ENCODE measurements at regions not wholly inside any gene's neighbourhood (a gene's known extent, or its start where the extent isn't known, plus 50 kb on each side); places are given as distances from the start of the nearest gene placed in this dataset.
"Not testable (repeated sequence)": the region's sequence is repeated elsewhere in the genome, so short reads cannot be mapped to it uniquely, and the experiment has no call there.

- DNase-seq (ENCODE audit: low spot score in 2 of 2), result no peak
- no peak overlapping the region for H3K4me3 ChIP-seq (ENCODE audit: low read depth, poor library complexity, severe bottlenecking)
- intact Hi-C loops (cut with DNase I; ENCODE audit: low total_unique reads), result no loop called here
- WGBS, 2 donors, result 41 to 59% methylated on average over 2 of the region's 2 CpGs
- TF ChIP-seq, protein P1, sequence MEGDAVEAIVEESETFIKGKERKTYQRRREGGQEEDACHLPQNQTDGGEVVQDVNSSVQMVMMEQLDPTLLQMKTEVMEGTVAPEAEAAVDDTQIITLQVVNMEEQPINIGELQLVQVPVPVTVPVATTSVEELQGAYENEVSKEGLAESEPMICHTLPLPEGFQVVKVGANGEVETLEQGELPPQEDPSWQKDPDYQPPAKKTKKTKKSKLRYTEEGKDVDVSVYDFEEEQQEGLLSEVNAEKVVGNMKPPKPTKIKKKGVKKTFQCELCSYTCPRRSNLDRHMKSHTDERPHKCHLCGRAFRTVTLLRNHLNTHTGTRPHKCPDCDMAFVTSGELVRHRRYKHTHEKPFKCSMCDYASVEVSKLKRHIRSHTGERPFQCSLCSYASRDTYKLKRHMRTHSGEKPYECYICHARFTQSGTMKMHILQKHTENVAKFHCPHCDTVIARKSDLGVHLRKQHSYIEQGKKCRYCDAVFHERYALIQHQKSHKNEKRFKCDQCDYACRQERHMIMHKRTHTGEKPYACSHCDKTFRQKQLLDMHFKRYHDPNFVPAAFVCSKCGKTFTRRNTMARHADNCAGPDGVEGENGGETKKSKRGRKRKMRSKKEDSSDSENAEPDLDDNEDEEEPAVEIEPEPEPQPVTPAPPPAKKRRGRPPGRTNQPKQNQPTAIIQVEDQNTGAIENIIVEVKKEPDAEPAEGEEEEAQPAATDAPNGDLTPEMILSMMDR (IDR thresholded peaks at IDR 0.05), result no peak
- no peak for TF ChIP-seq POLR2A (IDR thresholded peaks at IDR 0.05)
These were observed 135.2 kb upstream of the TUSC1 start for GRCh38 chr9:25813478-25813877.

GRCh38 chr9:25808554-25808953, 130.3 kb upstream of the TUSC1 start:
- TF ChIP-seq, protein P1 (IDR thresholded peaks at IDR 0.05), result no peak
- no peak for TF ChIP-seq POLR2A (IDR thresholded peaks at IDR 0.05)
- WGBS, 2 donors, result 76 to 77% methylated on average over 1 of the region's 1 CpG
- intact Hi-C loops (cut with DNase I; ENCODE audit: low total_unique reads), result no loop called here
- H3K4me3 ChIP-seq (ENCODE audit: low read depth, poor library complexity, severe bottlenecking), result no peak overlapping the region
- DNase-seq (ENCODE audit: low spot score in 2 of 2), result no peak

DNA sequence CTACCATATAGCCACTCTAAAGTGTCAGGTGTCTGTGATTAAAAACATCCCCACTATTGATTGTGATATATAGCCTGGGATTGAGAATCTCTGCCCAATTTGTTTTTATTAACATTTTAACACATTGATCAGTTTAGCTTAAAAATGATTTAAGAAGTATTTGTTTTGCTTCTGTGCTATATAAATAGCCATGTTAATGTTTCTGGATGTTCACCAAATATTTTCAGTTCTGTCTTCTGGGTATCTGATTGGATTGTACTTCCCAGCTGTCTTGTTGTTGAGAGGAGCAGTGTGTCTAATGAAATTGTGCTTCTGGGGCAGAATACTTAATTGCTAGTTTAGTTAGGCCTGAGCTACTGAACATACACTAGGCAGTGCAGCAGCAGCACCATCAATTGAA, 126.6 kb upstream of the TUSC1 start:
- DNase-seq (ENCODE audit: low spot score in 2 of 2), result no peak
- H3K4me3 ChIP-seq (ENCODE audit: low read depth, poor library complexity, severe bottlenecking), result no peak overlapping the region
- no peak for TF ChIP-seq POLR2A (IDR thresholded peaks at IDR 0.05)
- TF ChIP-seq, protein P1 (IDR thresholded peaks at IDR 0.05), result no peak
- intact Hi-C loops (cut with DNase I; ENCODE audit: low total_unique reads), result no loop called here

DNA sequence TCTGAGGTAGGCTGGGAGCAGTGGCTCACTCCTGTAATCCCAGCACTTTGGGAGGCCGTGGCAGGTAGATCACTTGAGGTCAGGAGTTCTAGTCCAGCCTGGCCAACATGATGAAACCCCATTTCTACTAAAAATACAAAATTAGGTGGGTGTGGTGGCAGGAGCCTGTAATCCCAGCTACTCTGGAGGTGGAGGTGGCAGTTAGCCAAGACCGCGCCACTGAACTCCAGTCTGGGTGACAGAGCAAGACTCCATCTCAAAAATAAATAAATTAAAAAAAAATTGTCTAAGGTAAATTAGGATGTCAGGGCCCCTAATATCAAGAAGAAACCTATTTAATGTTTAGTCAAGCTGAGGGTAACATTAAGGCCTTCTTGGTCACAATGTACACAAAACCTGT, 123.7 kb upstream of the TUSC1 start:
- 92 to 96% methylated on average over 3 of the region's 3 CpGs for WGBS, 2 donors
- intact Hi-C loops (cut with DNase I; ENCODE audit: low total_unique reads); DNase-seq (ENCODE audit: low spot score in 2 of 2); H3K4me3 ChIP-seq (ENCODE audit: low read depth, poor library complexity, severe bottlenecking): not testable (repeated sequence)

DNA sequence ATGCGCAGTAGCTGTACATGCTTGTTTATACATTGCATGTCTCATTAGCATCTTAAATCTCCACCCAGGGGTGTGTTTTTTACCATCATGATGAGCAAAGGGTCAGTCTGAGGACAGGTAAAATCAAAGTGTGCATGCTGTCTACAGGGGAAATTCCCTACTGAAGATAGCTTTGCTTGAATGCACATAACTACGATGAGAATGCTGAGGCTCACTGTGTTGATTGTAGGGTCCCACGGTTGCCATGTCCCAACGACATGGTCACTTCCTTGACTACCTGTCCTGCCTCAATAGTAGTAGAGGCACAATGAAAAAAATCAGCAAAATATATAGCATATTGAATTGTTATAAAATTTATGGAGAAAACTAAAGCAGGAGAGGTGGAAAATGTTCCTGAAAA, 95.6 kb upstream of the TUSC1 start:
- no peak overlapping the region for H3K4me3 ChIP-seq (ENCODE audit: low read depth, poor library complexity, severe bottlenecking)
- TF ChIP-seq POLR2A (IDR thresholded peaks at IDR 0.05), result no peak
- TF ChIP-seq, protein P1 (IDR thresholded peaks at IDR 0.05), result no peak
- intact Hi-C loops (cut with DNase I; ENCODE audit: low total_unique reads), result no loop called here
- DNase-seq (ENCODE audit: low spot score in 2 of 2), result no peak
- 88 to 92% methylated on average over 4 of the region's 4 CpGs for WGBS, 2 donors

DNA sequence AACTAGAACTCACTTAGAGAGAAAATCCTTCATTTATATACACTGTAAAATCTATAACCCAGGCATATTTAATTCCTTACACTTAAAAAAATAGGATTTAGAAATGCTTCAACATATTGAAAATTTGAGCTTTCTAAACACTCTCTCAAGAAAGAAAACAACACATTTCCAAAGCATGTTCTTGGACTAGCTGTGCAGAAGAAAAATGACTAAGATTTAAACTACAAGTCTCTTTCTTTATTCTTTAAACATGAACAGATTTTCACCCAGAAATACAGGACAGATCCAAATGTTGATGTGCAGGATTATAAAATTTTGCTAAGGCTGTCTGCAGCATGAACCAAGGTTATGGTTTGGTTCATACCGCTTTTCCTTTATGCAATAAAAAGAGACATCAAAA, 77.7 kb upstream of the TUSC1 start:
- no peak overlapping the region for H3K4me3 ChIP-seq (ENCODE audit: low read depth, poor library complexity, severe bottlenecking)
- intact Hi-C loops (cut with DNase I; ENCODE audit: low total_unique reads), result no loop called here
- DNase-seq (ENCODE audit: low spot score in 2 of 2), result no peak
- WGBS, 2 donors, result 71 to 78% methylated on average over 1 of the region's 1 CpG
- no peak for TF ChIP-seq POLR2A (IDR thresholded peaks at IDR 0.05)
- TF ChIP-seq, protein P1 (IDR thresholded peaks at IDR 0.05), result no peak

All from lower leg skin (tissue), 4 donors.